ENCODE measurements at regions not wholly inside any gene's neighbourhood (a gene's known extent, or its start where the extent isn't known, plus 50 kb on each side); places are given as distances from the start of the nearest gene placed in this dataset.
"Not testable (repeated sequence)": the region's sequence is repeated elsewhere in the genome, so short reads cannot be mapped to it uniquely, and the experiment has no call there.

DNA sequence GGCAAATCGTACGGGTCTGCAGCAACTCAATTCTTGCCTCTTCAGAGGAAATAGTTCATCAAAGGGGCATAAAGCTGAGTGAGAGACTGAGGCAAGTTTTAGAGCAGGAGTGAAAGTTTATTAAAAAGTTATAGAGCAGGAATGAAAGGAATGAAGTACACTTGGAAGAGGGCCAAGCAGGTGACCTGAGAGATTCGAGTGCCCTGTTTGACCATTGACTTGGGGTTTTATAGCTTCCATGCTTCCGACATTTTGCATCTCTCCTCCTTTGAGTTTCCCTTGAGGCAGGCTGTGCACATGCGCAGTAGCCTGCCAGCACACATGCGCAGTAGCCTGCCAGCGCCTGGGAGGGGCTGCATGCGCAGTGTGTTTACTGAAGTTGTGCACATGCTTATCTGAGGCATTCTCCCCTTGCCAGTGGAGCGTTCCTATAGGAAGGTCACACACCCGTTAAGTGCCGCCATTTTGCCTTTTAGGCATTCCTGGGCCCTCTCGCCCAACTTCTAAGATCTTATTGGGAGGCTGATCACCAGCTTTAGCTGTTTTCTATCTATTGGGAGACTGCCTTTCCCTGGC is 265.5 kb upstream of the MGAT5 start:
- DNase-seq = no peak

DNA sequence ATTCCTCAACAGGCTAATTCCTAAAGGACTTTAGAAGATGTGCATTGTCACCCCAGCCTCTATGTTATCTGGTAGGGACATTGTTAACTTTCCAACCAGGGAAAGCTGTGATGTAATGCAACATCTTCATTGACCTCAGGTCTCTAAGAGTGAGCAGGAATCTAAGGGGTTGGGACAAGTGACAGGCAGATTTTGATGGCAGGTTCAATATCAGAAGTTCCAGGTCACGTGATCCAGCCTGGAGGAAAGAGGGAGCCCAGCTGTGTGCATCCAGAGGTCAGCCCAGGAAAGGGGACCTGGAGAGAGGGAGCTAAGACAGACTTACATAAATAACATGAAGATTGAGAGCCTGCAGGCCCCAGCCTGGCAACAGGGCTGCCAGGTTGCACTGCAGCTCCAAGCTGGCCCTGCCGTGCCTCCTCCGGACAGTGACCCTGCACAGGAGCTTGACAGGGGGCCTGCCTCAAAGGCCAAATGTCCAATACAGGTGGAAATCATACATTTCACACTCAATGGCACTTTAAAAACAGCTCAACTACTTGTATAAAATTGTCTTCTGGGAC is 262.2 kb upstream of the MGAT5 start:
- no peak for DNase-seq

DNA sequence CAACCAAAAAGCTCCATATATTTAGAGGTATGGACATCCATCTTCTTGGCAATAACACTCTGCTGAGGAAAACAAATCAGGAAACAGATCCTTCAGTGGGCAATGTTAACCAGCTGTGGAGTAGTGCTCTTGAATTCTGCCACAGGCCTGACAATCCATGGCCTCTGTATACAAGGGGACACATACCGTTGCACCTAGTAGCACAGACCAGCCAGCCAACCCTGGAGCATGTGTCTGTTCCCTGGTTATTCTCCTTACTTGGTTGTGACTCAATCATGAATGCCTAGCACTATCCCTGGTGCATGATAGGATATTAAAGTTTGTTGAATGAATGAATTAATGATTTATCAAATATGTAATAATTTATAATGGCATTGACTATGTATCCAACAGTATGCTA is 261.4 kb upstream of the MGAT5 start:
- no peak for DNase-seq

DNA sequence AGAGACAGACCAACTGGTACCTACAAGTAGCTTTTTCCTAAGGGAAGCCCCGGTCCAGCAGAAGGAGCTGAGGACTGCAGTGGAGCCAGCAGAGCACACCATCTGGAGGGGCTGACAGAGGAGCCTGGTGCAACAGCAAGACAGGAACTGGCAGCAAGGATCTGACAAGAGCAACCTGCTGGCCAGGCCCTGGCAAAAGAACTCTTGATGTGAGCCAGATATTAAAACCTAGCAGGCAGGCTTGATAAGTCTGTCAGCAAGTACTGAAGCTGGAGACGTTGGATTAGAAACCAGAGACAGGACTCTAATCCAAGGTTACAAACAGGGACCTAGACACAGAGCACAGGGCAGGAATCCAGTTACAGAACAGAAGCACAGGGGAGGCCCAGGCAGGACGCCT is 260.7 kb upstream of the MGAT5 start:
- no peak for DNase-seq

DNA sequence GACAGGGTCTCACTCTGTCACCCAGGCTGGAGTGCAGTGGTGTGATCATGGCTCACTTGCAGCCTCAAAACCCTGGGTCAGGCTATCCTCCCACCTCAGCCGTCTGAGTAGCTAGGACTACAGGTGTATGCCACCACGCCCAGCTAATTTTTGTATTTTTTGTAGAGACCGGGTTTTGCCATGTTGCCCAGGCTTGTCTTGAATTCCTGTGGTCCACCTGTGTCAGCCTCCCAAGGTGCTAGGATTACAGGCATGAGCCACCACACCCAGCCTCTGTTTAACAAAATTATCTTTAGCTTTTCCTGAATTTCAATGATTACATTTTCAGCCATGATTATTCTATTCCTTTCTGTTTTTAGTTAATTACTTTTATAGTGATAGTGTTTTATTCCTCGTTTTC is 255.1 kb upstream of the MGAT5 start:
- DNase-seq = not testable (repeated sequence)

DNA sequence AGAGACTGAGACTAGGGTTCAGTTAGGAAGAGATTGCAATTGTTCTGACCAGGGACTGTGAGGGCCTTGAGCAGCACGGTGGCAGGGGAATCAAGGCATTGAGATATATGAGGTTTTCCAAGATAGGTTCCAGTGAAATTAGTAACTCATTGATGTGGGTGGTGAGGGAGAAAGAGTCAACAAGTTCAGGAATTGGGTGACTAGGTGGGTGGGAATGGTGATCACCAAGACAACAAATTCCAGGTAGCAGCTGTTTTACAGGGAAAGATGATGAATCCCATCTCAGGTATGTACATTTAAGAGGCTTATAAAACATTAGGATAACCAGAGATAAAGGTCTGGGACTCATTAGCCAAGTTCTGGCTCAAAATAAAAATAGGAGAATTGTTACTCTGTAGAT is 251.5 kb upstream of the MGAT5 start:
- no peak for DNase-seq

DNA sequence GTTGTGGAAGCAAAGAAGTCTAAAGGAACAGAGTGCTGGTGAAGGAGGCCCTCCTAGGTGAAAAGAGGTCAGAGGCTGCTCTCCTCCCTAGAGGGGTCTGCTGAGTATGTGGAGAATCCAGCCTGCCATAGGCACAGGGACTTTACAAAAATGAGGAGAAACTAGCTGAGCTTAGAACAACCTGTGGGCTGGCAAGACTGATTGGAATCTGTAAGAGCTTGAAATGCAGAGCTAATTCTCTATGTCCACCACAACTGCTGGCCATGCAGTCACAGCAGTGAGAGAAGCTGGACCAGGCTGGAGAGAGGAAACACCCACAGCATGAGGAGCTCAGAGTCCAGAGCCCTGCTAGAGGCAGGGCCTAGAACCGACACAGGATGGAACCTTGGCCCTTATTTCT is 251.0 kb upstream of the MGAT5 start:
- DNase-seq = no peak

DNA sequence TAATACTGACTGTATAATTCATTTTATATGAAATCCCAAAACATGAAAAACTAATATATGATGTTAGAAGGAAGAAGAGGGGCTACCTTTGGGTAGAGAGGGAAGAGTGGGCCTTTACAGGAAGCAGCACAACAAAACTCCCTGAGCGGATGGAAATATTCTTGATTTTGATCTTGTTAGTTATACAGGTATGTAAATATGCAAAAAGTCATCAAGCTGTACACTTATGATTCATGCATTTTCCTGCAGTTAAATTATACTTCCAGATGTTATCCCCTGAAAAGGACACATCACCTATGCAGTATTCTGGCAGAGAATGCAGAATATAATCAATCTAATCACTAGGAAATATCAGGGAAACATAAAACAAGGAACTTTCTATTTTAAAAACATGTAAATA is 249.4 kb upstream of the MGAT5 start:
- no peak for DNase-seq

DNA sequence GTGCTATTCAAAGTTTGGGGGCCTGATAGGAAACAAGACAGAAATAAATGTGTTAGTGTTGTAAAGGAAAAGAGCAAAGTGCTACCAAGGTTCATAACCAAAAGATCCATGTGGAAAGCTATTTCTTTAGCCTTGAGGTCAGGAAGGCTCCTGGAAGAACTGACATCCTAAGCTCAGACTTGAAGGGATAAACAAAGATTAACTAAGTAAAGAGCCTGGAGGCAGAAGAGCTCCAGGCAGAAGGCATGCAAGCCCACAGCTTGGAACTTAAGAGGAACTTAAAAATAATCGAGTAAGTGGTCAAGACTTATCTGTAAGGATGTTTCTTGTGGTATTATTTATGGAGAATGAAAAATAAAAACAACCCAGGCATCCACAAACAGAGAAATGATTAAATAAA is 245.0 kb upstream of the MGAT5 start:
- DNase-seq = no peak

DNA sequence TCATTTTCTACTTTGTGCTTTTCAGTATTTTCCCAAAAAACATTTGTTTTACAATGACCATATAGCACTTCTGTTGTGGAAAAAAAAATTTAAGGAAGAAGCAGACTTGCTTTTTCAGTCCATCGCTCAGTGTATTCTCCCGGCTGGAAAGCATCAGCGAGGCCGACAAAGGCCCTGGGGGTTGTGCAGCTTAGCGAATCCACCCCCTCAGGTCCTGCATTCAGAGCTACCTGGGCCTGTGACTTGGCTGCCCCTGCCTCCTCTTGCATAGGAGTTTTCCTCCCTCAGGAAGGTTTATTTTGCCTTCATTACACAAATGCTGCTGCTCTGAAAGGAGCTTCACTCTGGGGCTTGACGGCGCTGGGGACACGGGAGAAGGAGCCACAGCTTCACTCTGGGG is 244.4 kb upstream of the MGAT5 start:
- no peak for DNase-seq

DNA sequence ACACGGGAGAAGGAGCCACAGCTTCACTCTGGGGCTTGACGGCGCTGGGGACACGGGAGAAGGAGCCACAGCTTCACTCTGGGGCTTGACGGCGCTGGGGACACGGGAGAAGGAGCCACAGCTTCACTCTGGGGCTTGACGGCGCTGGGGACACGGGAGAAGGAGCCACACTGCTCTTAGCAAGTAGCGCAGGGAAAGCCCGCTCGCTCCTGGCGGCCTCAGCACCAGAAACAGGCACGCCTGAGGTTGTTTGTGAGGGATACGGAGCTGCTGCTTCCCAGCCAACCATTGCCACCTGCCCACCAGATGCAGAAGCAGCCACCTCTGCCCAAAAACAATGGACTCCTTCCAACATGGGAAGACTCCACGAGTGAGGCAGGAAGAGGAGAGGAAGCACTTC is 244.0 kb upstream of the MGAT5 start:
- DNase-seq = not testable (repeated sequence)

DNA sequence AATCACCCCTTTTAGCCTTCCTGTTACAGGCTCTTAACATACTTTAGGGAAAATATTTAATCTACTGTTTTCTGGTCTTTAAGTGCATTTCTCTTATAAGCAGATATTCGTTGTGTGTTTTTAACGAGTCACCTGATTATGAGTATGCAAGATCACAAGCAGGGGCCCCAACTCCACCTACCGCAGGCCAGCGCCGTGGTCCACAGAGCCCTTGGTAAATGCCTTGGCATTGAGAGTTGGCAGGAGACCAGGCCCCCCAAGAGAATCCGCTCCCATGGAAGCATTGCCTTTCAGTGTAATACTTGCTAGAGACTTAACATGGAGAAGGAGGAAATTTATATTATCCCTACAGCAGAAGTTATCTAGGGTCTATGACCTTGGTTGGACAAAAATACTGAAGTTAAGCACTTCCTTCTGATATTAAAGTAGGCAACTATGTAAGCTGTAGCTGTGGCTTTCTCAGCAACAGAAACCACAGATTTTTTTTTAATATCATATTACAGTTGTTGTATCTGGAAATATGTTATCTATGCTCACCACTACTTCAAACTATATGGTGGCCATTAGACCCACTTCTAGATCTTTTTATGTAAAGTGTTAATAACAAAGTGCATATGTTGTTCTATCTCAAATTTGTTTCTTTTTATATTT is 241.8 kb upstream of the MGAT5 start:
- no peak for DNase-seq

DNA sequence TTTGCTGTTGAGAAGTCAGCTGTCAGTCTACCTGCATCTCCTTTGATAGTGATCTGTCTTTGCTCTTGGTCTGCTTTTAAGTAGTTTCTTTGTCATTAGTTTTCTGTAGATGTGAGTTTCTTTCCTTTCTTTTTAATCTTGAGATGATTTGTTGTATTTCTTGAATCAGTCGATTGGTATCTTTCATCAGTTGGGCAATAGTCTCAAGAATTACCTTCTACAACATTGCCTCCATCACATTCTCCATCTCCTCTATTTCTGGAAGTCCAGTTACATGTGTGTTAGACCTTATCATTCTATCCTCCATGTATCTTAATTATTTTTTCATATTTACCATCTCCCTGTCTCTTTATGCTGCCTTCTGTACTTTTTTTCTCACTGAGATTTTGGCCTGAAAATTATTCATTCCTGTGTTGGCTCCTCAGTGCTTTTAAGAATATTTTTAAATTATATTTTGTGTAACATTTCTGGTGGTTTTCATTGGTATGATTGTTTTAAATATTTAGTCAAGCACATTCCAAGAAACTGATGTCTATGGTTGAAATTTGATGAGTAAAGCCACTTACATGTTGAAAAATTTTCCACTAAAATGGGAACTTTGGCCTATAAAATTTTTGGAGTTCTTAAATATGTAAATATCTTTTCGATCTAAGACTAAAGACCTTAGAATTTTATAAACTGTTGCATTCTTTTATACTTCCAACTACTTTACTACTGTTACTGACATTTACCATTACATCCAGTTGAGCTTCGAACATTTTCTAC is 239.5 kb upstream of the MGAT5 start:
- no peak for DNase-seq

DNA sequence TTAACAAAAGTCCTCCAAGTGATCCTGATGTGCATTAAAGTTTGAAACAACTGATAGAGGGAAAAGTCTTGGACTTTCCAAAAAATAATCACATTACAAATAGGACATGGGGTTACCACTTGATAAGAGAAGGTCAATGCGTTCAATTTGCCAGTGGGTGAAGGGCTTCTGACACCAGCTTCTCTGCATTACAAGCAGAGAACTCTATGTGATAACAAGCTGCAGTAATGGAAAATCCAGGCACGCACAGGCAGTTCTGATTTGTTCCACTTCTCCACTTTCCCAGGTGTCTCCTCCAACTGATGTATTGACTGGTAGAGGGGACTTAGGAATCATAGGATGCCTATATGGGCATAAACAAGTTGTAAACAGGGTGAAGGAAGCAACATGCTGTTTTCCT is 234.0 kb upstream of the MGAT5 start:
- DNase-seq = no peak

DNA sequence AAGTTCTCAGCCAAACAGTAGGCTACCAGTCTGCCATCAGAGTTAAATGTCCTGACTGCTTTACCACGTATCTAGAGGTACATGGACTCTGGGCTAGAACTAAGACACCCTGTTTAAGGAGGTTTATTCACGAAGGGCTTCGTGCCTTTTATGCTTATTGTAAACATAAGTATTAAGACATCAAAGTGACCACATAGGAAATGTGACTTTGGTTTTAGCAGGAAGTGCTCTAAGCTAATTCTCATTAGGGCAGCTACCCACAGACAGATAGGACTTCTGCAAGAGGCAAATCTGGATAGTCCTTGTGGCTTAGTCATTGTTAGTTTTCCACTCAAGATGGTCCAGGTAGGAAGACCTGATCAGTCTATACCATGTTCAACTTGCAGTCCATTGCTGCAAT is 233.3 kb upstream of the MGAT5 start:
- DNase-seq = no peak

DNA sequence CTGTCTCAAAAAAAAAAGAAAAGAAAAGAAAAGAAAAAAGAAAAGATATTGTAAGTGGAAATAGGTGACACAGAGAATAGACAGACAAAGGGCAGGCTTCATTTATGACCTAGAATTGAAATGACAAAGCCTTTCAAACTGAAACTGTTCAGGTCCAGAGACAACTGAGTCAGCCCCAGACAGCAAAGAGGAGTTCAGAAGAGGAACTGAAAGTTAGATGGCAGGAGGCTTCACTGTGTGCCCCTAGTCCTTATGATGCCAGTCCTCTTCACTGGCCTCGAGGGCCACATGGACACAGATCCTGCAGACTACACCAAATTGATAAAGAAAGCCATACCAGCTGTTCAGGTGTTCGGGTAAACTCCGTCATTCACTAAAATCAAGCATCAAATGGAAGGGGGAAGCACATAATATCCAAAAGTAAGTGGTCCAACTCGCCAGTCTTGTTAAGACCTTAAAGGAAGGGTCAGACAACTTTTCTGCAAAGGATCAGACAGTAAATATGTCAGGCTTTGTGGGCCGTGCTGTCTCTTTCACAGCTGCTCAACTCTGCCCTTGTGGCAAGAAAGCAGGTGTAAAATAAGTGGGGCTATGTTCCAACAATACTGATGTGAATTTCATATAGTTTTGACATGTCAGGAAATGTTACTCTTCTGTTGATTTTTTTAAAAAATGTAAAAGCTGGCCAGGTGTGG is 231.9 kb upstream of the MGAT5 start:
- peak; percentile 5 for DNase-seq

DNA sequence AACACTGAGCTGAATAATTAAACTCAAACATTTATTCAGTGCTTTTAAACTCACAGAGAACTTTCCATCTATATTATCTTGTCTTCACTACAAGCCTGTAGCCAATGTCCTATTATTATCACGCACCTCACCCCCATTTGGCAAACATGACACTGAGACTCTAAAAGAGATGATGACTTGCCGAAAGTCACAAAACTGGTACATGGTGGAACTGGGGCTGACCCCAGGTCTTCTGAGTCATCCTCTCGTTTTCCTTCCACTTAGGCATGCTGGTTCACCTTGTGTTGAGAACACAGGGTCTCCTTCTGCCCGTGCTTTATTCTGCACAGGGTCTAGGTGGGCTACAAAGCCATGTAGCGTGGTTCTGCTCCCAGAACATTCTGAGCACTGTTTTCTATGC is 230.0 kb upstream of the MGAT5 start:
- DNase-seq = no peak

DNA sequence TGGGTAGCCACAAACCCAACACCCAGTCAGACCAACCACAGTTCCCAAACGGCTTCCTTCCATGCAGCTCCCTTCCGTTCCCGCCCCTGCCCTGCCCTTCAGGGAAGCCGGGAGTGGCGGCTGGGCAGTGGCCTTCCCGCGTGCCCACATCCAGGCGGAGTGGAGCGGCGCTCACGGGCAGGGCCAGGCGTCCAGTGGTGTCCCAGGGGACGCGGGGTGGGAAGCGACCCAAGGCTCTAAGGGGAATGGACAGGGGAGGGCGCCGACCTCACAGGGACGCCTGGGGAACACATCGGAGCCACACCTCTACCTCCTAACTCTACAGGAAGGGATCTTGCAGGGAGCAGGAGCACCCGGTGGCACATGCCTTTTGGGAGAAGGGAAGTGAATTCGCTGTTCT is 225.9 kb upstream of the MGAT5 start:
- no peak for DNase-seq

DNA sequence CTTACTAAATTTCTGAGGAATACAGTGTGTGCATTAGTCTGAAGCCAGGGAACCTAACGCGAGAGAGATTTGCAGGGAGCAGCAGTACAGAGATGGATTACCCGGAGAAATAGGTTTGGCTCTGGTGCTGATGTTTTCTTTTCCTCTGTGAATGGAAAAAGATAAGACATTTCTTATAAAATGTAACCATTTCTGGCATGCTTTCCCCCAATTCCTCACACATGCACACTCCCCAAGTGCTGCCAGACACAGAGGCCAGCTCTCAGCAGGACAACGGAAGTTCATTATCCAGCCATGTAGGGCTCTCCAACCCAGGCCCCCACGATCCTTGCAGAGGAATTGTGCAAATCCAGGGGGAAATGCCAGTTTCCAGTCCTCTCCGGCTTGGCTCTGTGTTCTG is 224.5 kb upstream of the MGAT5 start:
- no peak for DNase-seq

DNA sequence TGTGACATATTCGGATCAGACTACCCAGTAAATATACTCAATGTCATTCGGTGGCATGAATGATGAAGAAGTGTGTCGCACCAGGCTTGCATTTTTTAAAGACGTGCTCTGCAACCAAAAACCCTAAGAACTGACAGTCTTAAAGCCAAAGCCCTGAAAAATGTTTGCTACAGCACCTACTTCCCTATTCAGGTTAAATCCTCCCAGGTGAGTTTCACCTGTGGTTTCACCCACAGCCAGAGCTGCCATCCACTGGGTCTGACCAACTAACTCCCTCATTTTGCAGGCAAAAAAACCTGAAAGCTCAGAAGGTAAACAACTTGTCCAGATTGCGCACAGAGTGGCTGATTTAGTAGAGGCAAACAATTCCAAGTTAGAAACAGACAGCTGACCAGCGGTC is 222.3 kb upstream of the MGAT5 start:
- DNase-seq = no peak

DNA sequence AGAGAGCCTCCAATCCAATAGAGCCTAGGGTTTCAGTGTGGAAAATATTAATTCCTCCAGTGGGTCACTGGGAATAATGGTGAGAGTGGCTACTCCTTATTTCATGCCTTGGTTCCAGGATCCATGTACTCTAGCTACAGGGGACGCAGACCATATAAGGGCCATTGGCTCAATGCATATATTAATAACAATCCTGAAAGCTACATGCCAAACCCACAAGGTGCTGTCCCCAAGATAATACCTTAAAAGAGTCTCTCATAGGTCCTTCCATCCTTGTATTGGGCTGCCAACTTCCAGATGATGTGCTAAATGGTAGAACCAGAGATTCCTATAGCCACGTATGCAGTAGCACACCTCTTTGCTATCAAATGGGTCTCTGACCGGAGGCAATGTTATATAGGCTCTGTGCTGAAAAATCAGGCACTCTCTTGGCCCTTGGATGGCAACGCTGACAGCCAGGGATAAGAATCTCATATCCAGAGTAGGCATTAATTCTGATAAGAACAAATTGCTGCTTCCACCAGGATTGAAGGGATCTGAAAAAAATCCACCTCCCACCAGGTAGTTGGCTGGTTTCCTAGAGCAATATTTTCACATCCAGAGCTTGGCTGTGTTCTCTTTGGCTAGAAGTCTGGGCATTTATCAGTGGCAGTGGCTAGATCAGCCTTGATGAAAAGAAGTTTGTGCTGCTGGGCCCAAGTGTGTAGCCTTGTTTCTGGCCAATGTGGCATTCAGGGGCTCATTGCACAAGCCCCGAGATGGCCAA is 218.1 kb upstream of the MGAT5 start:
- DNase-seq = no peak

DNA sequence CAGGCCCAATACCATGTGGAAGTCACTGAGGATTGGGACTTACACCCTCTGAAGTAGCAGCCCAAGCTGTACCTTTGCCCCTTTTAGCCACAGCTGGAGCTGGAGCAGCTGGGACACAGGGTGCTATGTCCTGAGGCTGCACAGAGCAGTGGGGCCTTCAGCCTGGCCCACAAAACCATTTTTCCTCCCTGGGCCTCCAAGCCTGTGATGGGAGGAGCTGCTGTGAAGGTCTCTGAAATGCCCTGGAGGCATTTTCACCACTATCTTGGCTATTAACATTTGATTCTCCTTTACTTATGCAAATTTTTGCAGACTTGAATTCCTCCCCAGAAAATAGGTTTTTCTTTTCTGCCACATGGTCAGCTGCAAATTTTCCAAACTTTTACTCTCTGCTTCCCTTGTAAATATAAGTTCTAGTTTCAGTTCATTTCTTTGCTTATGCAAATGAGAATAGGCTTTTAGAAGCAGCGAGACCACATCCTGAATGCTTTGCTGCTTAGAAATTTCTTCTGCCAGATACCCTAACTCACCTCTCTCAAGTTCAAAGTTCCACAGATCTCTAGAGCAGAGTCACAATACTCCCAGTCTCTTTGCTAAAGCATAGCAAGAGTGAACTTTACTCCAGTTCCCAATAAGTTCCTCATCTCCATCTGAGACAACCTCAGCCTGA is 213.8 kb upstream of the MGAT5 start:
- no peak for DNase-seq
